AG04450 (cell line): ENCODE measurements at regions not wholly inside any gene's neighbourhood (a gene's known extent, or its start where the extent isn't known, plus 50 kb on each side); places are given as distances from the start of the nearest gene placed in this dataset.

Source experiments
- CTCF ChIA-PET: fragments of 300-600, 350-600 bp; formaldehyde crosslinking; extraction: SDS; loops from one replicate; lab custom pipeline; 2022; ENCODE audit warnings: antibody characterized with exemption, inconsistent platforms; lab: Charles Lee
- POLR2A ChIA-PET: fragments of 350-600 bp; formaldehyde crosslinking; extraction: SDS; loops from one replicate; lab custom pipeline; 2021; ENCODE audit warnings: antibody characterized with exemption, inconsistent platforms; lab: Yijun Ruan, JAX
- DNase-seq: peaks from one replicate; pipeline ENCODE4 v3.0.0-alpha.2; 2011; ENCODE audit warnings: low read depth, low spot score
- H3K27ac ChIP-seq: one replicate; pipeline ENCODE4 v1.5.1; 2012; ENCODE audit warnings: low read depth, low read length, control low read depth
- H3K27me3 ChIP-seq: one replicate; pipeline ENCODE4 v1.6.0; 2012; ENCODE audit warnings: low read length; ENCODE audit not compliant: control insufficient read depth, insufficient read depth
- H3K4me3 ChIP-seq: 2 replicates; pipeline ENCODE4 v1.5.1; 2011; ENCODE audit warnings: mild to moderate bottlenecking, low read depth, low read length, control low read depth
- H3K9me3 ChIP-seq: 2 replicates; pipeline ENCODE4 v1.5.1; 2012; ENCODE audit warnings: low read length; ENCODE audit not compliant: control insufficient read depth, insufficient read depth
- TF ChIP-seq, protein P1 (sequence below): IDR thresholded peaks from 2 replicates; pipeline ENCODE4 v1.5.1; 2011; ENCODE audit warnings: low read depth, low read length, control low read depth, inconsistent platforms

DNA sequence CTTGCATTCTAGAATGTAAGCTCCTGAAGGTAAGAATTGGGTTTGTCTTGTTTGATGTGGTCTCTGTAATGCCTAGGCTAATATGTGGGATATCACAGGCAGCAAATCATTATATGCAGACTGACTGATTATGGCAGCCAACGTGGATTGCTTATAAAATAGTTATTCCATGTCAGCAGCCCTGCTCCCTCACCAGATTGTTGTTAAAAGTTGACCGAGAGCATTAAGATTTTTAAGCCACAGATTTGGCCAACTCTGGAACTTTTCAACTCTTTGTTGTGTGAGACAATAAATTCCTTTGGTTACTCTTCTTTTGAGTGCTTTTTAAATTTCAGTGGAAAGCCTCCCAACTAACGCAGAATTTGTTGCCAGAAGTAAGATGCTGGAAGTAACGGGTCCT lies 92.6 kb upstream of the FAM216B start:
- H3K27me3 ChIP-seq: no peaks in the 10 kb centered on the region

DNA sequence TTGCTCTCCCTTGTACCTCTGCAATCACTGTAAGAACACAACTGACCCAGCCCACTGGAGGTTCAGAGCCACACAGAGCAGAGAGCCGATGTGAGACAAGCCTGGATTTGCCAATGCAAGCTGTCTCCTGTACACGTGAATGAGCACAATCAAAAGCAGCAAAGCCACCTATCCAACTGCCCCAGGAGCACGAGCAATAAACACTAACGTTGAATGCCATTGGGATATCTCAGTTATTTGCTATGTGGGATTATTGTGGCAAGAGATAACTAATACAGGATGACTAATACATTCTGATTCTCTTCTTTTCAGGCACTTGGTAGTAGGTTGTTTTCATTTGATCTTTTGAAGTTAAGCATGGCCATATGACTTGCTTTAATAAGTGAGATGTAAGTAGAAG lies 85.2 kb upstream of the FAM216B start:
- ChIA-PET POLR2A (no interaction called here), CTCF (no interaction called here)
- H3K4me3 ChIP-seq: no peak overlapping the region
- H3K9me3 ChIP-seq: no peaks in the 10 kb centered on the region
- no peak overlapping the region for H3K27ac ChIP-seq
- H3K27me3 ChIP-seq: peaks cover 2% of the 10 kb centered on the region
- DNase-seq: peak; percentile 23
- TF ChIP-seq, protein P1, sequence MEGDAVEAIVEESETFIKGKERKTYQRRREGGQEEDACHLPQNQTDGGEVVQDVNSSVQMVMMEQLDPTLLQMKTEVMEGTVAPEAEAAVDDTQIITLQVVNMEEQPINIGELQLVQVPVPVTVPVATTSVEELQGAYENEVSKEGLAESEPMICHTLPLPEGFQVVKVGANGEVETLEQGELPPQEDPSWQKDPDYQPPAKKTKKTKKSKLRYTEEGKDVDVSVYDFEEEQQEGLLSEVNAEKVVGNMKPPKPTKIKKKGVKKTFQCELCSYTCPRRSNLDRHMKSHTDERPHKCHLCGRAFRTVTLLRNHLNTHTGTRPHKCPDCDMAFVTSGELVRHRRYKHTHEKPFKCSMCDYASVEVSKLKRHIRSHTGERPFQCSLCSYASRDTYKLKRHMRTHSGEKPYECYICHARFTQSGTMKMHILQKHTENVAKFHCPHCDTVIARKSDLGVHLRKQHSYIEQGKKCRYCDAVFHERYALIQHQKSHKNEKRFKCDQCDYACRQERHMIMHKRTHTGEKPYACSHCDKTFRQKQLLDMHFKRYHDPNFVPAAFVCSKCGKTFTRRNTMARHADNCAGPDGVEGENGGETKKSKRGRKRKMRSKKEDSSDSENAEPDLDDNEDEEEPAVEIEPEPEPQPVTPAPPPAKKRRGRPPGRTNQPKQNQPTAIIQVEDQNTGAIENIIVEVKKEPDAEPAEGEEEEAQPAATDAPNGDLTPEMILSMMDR: no peak

More for the DNA sequence above, 92.6 kb upstream of the FAM216B start:
- ChIA-PET POLR2A (no interaction called here), CTCF (no interaction called here)
- no peak overlapping the region for H3K27ac ChIP-seq
- H3K9me3 ChIP-seq: no peaks in the 10 kb centered on the region
- DNase-seq: no peak
- TF ChIP-seq, protein P1: no peak
- H3K4me3 ChIP-seq: no peak overlapping the region

DNA sequence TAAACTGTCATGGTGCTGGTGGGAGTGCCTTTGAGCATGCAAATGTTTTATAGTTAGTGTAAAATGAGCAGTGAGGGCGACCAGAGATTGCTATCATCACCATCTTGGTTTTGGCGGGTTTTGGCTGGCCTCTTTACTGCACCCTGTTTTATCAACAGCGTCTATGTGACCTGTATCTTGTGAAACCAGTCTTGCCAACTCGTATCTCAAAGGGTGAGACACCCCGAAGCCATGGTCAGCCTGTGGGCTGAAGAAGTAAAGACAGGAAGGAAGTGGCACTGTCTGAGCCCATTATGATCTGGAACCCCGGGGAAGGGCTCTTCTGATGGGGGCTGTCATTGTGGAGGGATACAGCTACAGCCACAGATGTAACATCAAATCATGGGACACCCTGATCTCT lies 81.5 kb upstream of the FAM216B start:
- no peaks in the 10 kb centered on the region for H3K9me3 ChIP-seq
- no peak overlapping the region for H3K27ac ChIP-seq
- no peak overlapping the region for H3K4me3 ChIP-seq
- no peak for DNase-seq
- H3K27me3 ChIP-seq: peaks cover 2% of the 10 kb centered on the region
- POLR2A ChIA-PET: no interaction called here
- CTCF ChIA-PET: no interaction called here
- TF ChIP-seq, protein P1: no peak

- Histone ChIP-seq H3K27me3 (peaks cover 2% of the 10 kb centered on the region), H3K27ac (no peak overlapping the region), H3K4me3 (no peak overlapping the region), H3K9me3 (no peaks in the 10 kb centered on the region)
- ChIA-PET POLR2A (interaction anchor here (0.6 kb wide), 1 partner anchor 481 kb away, joined by 3 read pairs; no protein-coding TSS in a partner anchor), CTCF (interaction anchor here (1.4 kb wide), 1 partner anchor 107 kb away, joined by 5 read pairs; no protein-coding TSS in a partner anchor)
- no peak for DNase-seq
- TF ChIP-seq, protein P1: no peak
These were observed 78.7 kb upstream of the FAM216B start for GRCh38 chr13:42702716-42703115.

DNA sequence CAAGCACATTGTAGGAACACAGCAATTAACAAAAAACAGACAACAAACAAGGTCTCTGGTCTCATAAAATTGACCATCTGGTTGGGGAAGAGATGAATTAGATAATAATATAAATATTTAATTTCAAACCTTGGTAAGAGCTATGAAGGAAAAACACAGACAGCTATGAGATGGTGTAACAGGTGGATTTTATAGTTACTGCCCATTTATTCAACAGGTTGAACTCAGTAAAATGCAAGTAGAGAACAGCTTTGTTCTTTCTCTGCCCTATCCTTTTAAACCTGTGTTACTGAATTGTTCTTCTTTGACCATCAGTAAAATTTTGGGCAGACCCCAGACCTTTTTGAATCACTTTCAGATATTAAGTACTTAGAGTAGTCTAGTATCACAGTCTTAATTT lies 77.6 kb upstream of the FAM216B start:
- Histone ChIP-seq H3K27me3 (no peaks in the 10 kb centered on the region), H3K4me3 (no peak overlapping the region), H3K27ac (no peak overlapping the region), H3K9me3 (no peaks in the 10 kb centered on the region)
- TF ChIP-seq, protein P1: no peak
- ChIA-PET POLR2A (no interaction called here), CTCF (interaction anchor here (1.4 kb wide), 1 partner anchor 108 kb away, joined by 5 read pairs; no protein-coding TSS in a partner anchor)
- DNase-seq: no peak
